ENCODE measurements at regions not wholly inside any gene's neighbourhood (a gene's known extent, or its start where the extent isn't known, plus 50 kb on each side); places are given as distances from the start of the nearest gene placed in this dataset.

DNA sequence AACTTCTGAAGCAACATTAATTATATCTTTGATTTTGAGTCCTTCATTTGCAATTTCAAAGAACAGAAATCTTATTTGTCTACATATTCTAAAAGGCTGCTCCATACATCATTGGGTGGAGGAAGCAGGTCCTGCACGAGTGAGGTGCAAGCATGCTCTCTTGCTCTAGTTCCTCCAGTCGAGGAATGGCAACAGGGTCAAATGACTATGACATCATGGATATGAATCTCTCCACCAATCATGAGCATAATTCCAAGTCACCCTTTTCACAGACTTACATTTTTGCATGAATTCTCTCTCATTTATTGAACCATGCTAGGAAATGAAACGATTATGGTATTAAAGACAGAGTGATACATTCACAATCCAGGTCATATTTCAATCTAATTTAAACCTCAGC, 608.8 kb upstream of the SOX11 start:
- FAIRE-seq: no peak
- TF ChIP-seq, protein P1, sequence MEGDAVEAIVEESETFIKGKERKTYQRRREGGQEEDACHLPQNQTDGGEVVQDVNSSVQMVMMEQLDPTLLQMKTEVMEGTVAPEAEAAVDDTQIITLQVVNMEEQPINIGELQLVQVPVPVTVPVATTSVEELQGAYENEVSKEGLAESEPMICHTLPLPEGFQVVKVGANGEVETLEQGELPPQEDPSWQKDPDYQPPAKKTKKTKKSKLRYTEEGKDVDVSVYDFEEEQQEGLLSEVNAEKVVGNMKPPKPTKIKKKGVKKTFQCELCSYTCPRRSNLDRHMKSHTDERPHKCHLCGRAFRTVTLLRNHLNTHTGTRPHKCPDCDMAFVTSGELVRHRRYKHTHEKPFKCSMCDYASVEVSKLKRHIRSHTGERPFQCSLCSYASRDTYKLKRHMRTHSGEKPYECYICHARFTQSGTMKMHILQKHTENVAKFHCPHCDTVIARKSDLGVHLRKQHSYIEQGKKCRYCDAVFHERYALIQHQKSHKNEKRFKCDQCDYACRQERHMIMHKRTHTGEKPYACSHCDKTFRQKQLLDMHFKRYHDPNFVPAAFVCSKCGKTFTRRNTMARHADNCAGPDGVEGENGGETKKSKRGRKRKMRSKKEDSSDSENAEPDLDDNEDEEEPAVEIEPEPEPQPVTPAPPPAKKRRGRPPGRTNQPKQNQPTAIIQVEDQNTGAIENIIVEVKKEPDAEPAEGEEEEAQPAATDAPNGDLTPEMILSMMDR (IDR thresholded peaks at IDR 0.05; ENCODE audit: insufficient read depth, missing control alignments): no peak
- DNase-seq (ENCODE audit: insufficient read length, low spot score): no peak

DNA sequence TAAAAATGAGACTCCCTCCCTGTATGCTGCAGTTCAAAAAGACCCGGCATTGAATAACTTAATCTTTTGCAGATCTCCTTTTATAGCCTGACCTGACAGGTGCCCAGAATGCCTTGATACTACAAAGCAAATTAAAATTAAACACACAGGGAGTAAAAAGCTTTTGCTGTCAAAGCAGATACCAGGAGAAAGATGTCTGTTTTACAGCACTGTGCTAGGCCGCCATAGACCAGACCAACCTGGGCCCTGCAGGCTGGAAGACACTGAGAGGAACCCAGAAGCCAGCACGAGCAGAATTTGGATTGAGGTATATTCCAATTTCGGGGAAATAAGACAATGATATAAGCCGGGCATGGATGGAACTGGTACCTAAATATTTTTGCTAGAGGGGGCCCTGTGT, 602.8 kb upstream of the SOX11 start:
- FAIRE-seq (no peak), DNase-seq (ENCODE audit: insufficient read length, low spot score) (no peak)
- TF ChIP-seq, protein P1 (IDR thresholded peaks at IDR 0.05; ENCODE audit: insufficient read depth, missing control alignments): no peak

DNA sequence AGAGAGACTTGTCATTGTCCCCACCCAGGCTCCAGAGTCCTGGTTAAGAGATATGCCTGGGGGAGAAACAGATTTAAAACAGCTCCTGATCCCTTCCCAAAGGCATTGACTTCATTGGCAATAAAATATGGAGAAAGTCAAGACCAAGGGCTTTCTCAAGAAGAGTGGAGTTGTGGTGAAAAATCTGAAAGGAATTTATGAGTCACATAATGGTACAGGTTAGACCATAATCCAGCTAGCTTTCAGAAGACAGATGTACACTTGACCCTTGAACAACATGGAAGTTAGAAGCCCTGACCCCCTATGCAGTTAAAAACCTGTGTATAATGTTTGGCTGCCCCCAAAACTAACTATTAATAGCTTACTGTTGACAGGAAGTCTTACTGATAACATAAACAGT, 599.1 kb upstream of the SOX11 start:
- DNase-seq (ENCODE audit: insufficient read length, low spot score) (no peak), FAIRE-seq (no peak)
- TF ChIP-seq, protein P1 (IDR thresholded peaks at IDR 0.05; ENCODE audit: insufficient read depth, missing control alignments): no peak

DNA sequence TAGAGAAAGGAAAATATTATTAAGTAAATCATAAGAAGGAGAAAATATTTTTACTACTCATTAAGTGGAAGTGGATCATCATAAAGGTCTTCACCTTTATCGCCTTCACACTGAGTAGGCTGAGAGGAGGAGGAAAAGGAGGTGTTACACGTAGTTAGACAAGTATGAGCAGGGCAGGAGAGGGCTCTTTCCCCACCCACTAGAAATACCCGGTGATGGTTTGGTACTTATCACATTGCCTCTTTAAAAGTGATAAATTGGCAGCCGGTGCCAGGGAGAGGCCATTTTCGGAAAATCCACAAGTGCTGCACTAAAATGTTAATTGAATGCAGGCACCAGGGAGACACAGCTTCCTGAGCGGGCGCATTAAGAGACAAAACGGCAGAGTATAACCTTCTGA, 598.7 kb upstream of the SOX11 start:
- FAIRE-seq (no peak), DNase-seq (ENCODE audit: insufficient read length, low spot score) (no peak)
- TF ChIP-seq, protein P1 (IDR thresholded peaks at IDR 0.05; ENCODE audit: insufficient read depth, missing control alignments): no peak

DNA sequence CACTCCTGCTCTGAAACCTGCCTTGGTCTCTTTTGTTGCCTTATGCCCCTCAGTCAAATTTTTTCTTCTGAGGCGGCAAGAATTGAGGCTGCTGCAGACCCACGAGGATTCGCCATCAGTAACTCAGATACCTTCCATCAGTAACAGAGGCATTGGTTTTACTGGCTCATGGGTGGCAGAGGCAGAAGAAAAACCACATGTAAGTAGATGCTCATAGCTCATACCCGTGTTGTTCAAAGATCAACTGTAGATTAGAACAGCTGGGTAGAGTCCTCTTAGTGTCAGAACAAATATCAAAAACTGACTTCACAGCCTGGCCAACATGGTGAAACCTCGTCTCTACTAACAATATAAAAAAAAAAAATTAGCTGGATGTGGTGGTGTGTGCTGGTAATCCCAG, 598.0 kb upstream of the SOX11 start:
- no peak for FAIRE-seq
- TF ChIP-seq, protein P1 (IDR thresholded peaks at IDR 0.05; ENCODE audit: insufficient read depth, missing control alignments): no peak
- no peak for DNase-seq (ENCODE audit: insufficient read length, low spot score)

DNA sequence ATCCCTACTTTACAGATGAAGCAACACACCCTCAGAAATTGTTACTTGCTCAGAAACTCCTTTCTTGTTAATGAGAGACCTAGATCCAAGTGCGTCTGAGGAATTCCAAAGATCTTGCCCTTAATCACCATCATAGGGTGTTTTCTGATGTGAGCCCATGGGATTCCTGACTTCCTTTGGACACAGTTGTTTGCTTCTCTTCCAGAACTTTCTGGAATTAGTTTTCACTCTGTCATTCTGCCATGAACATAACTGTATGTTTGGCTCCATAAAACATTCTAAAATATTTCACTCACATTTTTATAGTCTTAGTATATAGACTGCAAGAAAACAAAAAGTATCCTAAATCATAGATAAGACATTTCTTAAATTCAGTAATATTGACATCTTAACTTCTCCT, 593.9 kb upstream of the SOX11 start:
- no peak for FAIRE-seq
- TF ChIP-seq, protein P1 (IDR thresholded peaks at IDR 0.05; ENCODE audit: insufficient read depth, missing control alignments): no peak
- no peak for DNase-seq (ENCODE audit: insufficient read length, low spot score)

DNA sequence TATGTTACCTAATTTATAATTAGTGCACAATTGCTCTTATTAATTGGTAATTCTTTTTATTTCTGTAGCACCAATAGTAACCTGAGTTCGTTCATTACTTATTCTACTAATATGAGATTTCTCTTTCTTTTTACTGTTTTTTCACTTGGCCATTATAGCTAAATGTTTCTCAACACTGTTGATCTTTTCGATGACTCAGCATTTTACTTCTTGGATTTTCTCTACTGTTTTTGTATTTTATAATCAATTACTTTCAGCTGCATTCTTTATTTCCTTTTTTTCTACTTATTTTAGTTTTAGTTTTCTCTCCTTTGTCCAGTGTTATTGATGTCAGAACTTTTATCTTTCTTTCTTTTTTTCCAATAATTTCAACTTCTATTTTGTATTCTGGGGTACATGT, 589.4 kb upstream of the SOX11 start:
- no peak for FAIRE-seq
- TF ChIP-seq, protein P1 (IDR thresholded peaks at IDR 0.05; ENCODE audit: insufficient read depth, missing control alignments): no peak
- DNase-seq (ENCODE audit: insufficient read length, low spot score): no peak

Data from D721Med (cell line).